Loucy (cell line): ENCODE measurements at regions not wholly inside any gene's neighbourhood (a gene's known extent, or its start where the extent isn't known, plus 50 kb on each side); places are given as distances from the start of the nearest gene placed in this dataset.

Source experiments
- H2AFZ ChIP-seq: fragments of 200-600 bp; sonication (generic); 2 replicates; pipeline ENCODE4 v1.6.0; 2016; ENCODE audit warnings: antibody characterized with exemption, mild to moderate bottlenecking, low read length, moderate library complexity
- H3F3A ChIP-seq: fragments of 200-600 bp; 2 replicates; pipeline ENCODE4 v1.6.0; 2016; ENCODE audit warnings: antibody characterized with exemption, low read depth, mild to moderate bottlenecking
- H3K27me3 ChIP-seq: fragments of 200-600 bp; sonication (generic); 2 replicates; pipeline ENCODE4 v1.6.1; 2014; ENCODE audit warnings: low read length, mild to moderate bottlenecking; ENCODE audit not compliant: insufficient read depth, poor library complexity, severe bottlenecking
- H3K36me3 ChIP-seq: fragments of 200-600 bp; sonication (generic); 2 replicates; pipeline ENCODE4 v1.6.1; 2016; ENCODE audit warnings: low read length; ENCODE audit not compliant: insufficient read depth
- H3K4me1 ChIP-seq: fragments of 200-600 bp; sonication (generic); 2 replicates; pipeline ENCODE4 v1.5.1; 2014; ENCODE audit warnings: low read length, mild to moderate bottlenecking; ENCODE audit not compliant: insufficient read depth, poor library complexity, severe bottlenecking
- H3K4me2 ChIP-seq: fragments of 200-600 bp; sonication (generic); 2 replicates; pipeline ENCODE4 v1.6.0; 2014; ENCODE audit warnings: antibody characterized with exemption, low read length, low read depth, mild to moderate bottlenecking; ENCODE audit not compliant: poor library complexity, severe bottlenecking
- H3K4me3 ChIP-seq: fragments of 200-600 bp; sonication (generic); 2 replicates; pipeline ENCODE4 v1.5.1; 2014; ENCODE audit warnings: low read length, mild to moderate bottlenecking, mixed read lengths; ENCODE audit not compliant: poor library complexity, severe bottlenecking
- H3K79me2 ChIP-seq: fragments of 200-600 bp; sonication (generic); 2 replicates; pipeline ENCODE4 v1.6.1; 2014; ENCODE audit warnings: low read length; ENCODE audit not compliant: insufficient read depth
- H3K9ac ChIP-seq: fragments of 200-600 bp; sonication (generic); 2 replicates; pipeline ENCODE4 v1.6.0; 2014; ENCODE audit warnings: mild to moderate bottlenecking, low read depth, low read length, moderate library complexity; ENCODE audit not compliant: poor library complexity, severe bottlenecking
- H3K9me2 ChIP-seq: fragments of 200-600 bp; sonication (generic); replicated peaks from 2 replicates; pipeline ENCODE4 v1.6.1; 2016; ENCODE audit warnings: low read depth, low read length, mixed read lengths
- H3K9me3 ChIP-seq: fragments of 200-600 bp; sonication (generic); 2 replicates; pipeline ENCODE4 v1.6.1; 2014; ENCODE audit warnings: mild to moderate bottlenecking, antibody characterized with exemption, low read length, low read depth; ENCODE audit not compliant: insufficient read depth
- H4K20me1 ChIP-seq: fragments of 200-600 bp; sonication (generic); 2 replicates; pipeline ENCODE4 v1.6.0; 2014; ENCODE audit warnings: antibody characterized with exemption, low read length, mild to moderate bottlenecking; ENCODE audit not compliant: insufficient read depth, poor library complexity, severe bottlenecking
- EZH2phosphoT487 ChIP-seq: fragments of 200-600 bp; IDR thresholded peaks from 2 replicates; pipeline ENCODE4 v1.6.1; 2018; ENCODE audit warnings: antibody characterized with exemption, mild to moderate bottlenecking, moderate library complexity, borderline replicate concordance
- TF ChIP-seq, protein P1 (sequence below): fragments of 200-600 bp; sonication (generic); conservative IDR thresholded peaks from 2 replicates; pipeline ENCODE4 v1.5.1; 2014; ENCODE audit warnings: mild to moderate bottlenecking, antibody characterized with exemption, low read length

DNA sequence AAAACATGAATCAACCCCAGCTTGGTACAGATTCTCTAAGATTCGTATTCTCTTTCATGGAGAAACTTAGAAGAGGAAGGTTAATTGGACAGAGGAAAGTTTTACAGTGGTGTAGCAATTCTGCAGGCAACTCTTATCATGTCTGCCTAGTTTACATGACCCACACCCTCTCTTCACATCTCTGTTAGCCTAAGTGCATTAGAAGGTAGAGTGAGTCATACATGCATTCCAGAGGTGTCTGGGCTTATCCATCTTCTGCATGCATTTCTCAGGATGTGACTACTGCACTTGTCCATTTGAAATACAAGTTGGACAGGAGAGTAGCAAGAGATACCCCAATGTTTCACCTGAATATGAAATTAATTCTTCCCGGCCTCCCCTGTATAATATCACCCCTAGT is 578.4 kb upstream of the NCAM2 start:
- no peak overlapping the region for H3K4me2 ChIP-seq
- no peak overlapping the region for H3K9ac ChIP-seq
- no peaks in the 10 kb centered on the region for H3K4me1 ChIP-seq
- no peaks in the 10 kb centered on the region for H3K27me3 ChIP-seq
- H3K9me2 ChIP-seq: no peaks in the 10 kb centered on the region
- no peak overlapping the region for H3K4me3 ChIP-seq
- no peaks in the 10 kb centered on the region for H3F3A ChIP-seq
- no peaks in the 10 kb centered on the region for H4K20me1 ChIP-seq
- no peaks in the 10 kb centered on the region for H3K9me3 ChIP-seq
- H3K79me2 ChIP-seq: no peaks in the 10 kb centered on the region
- no peak overlapping the region for H2AFZ ChIP-seq
- TF ChIP-seq EZH2phosphoT487: no peak
- TF ChIP-seq, protein P1, sequence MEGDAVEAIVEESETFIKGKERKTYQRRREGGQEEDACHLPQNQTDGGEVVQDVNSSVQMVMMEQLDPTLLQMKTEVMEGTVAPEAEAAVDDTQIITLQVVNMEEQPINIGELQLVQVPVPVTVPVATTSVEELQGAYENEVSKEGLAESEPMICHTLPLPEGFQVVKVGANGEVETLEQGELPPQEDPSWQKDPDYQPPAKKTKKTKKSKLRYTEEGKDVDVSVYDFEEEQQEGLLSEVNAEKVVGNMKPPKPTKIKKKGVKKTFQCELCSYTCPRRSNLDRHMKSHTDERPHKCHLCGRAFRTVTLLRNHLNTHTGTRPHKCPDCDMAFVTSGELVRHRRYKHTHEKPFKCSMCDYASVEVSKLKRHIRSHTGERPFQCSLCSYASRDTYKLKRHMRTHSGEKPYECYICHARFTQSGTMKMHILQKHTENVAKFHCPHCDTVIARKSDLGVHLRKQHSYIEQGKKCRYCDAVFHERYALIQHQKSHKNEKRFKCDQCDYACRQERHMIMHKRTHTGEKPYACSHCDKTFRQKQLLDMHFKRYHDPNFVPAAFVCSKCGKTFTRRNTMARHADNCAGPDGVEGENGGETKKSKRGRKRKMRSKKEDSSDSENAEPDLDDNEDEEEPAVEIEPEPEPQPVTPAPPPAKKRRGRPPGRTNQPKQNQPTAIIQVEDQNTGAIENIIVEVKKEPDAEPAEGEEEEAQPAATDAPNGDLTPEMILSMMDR: no peak
- H3K36me3 ChIP-seq: no peaks in the 10 kb centered on the region

DNA sequence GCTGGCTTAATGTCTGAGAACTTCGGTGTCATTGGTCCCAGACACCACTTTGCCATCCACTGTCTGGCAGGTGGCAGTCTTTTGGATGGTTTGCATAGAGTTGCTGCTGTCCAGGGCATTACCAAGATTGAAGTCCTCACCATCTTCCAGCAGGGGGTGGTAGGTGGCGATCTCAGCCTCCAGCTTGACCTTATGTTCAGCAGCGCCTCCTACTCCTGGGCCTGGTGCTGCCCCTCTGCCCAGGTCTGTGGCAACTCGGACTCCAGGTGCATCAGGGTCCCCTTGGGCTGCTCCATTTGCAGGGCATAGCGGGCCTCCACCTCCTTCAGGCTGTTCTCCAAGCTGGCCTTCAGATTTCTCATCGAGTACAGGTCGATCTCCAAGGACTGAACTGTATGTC is 573.3 kb upstream of the NCAM2 start:
- no peak for TF ChIP-seq EZH2phosphoT487
- TF ChIP-seq, protein P1: no peak
- H2AFZ ChIP-seq: no peak overlapping the region
- no peak overlapping the region for H3K4me3 ChIP-seq
- no peaks in the 10 kb centered on the region for H3K9me3 ChIP-seq
- H3K9me2 ChIP-seq: no peaks in the 10 kb centered on the region
- H3K4me2 ChIP-seq: no peak overlapping the region
- no peaks in the 10 kb centered on the region for H3K27me3 ChIP-seq
- no peaks in the 10 kb centered on the region for H3K79me2 ChIP-seq
- no peaks in the 10 kb centered on the region for H4K20me1 ChIP-seq
- H3K4me1 ChIP-seq: no peaks in the 10 kb centered on the region
- H3F3A ChIP-seq: no peaks in the 10 kb centered on the region
- H3K9ac ChIP-seq: no peak overlapping the region
- no peaks in the 10 kb centered on the region for H3K36me3 ChIP-seq

DNA sequence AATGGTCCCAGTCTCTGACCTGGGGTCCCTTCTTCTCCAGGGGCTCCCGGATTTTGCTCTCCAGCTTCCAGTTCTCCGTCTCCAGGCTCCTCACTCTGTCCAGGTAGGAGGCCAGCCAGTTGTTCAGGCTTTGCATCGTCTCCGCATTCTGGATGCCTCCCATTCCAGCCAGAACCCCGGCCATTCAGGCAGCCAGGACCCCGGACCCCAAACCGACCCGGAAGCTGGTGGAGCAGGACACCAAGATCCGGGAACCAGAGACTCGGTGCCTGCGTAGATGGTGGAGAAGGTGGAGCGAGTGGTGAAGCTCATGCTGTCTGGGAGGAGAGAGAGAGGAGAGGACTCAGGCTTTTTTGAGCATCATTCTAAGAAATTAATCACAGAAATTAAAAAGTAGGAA is 572.4 kb upstream of the NCAM2 start:
- Histone ChIP-seq H3K27me3 (no peaks in the 10 kb centered on the region), H3K9ac (no peak overlapping the region), H3F3A (no peaks in the 10 kb centered on the region), H3K36me3 (no peaks in the 10 kb centered on the region), H3K4me1 (no peaks in the 10 kb centered on the region), H3K4me2 (no peak overlapping the region), H2AFZ (no peak overlapping the region), H3K9me2 (no peaks in the 10 kb centered on the region), H4K20me1 (no peaks in the 10 kb centered on the region), H3K4me3 (no peak overlapping the region), H3K9me3 (no peaks in the 10 kb centered on the region), H3K79me2 (no peaks in the 10 kb centered on the region)
- no peak for TF ChIP-seq EZH2phosphoT487
- TF ChIP-seq, protein P1: no peak
